ENCODE measurements at regions not wholly inside any gene's neighbourhood (a gene's known extent, or its start where the extent isn't known, plus 50 kb on each side); places are given as distances from the start of the nearest gene placed in this dataset.

GRCh38 chr6:45741437-45742171 is 274.1 kb downstream of the CLIC5 start:
- DNase-seq = no peak

GRCh38 chr6:45739058-45739457 is 276.6 kb downstream of the CLIC5 start:
- no peak for DNase-seq

GRCh38 chr6:45738057-45738455 is 277.6 kb downstream of the CLIC5 start:
- DNase-seq = no peak

- DNase-seq = no peak
Observed at GRCh38 chr6:45737331-45738056, 278.2 kb downstream of the CLIC5 start.

GRCh38 chr6:45736134-45736533 is 279.5 kb downstream of the CLIC5 start:
- no peak for DNase-seq

GRCh38 chr6:45732731-45733130 is 282.9 kb downstream of the CLIC5 start:
- DNase-seq = no peak

GRCh38 chr6:45730232-45730631 is 285.4 kb downstream of the CLIC5 start:
- no peak for DNase-seq

GRCh38 chr6:45728674-45729073 is 287.0 kb downstream of the CLIC5 start:
- DNase-seq = no peak

GRCh38 chr6:45727819-45728449 is 287.7 kb downstream of the CLIC5 start:
- no peak for DNase-seq

- no peak for DNase-seq
Observed at GRCh38 chr6:45727228-45727627, 288.4 kb downstream of the CLIC5 start.

- no peak for DNase-seq
Observed at GRCh38 chr6:45726444-45726843, 289.2 kb downstream of the CLIC5 start.

- DNase-seq = no peak
Observed at GRCh38 chr6:45724511-45724910, 291.1 kb downstream of the CLIC5 start.

- no peak for DNase-seq
Observed at GRCh38 chr6:45724027-45724426, 291.6 kb downstream of the CLIC5 start.

- no peak for DNase-seq
Observed at GRCh38 chr6:45722876-45723275, 292.8 kb downstream of the CLIC5 start.

- no peak for DNase-seq
Observed at GRCh38 chr6:45721665-45722064, 294.0 kb downstream of the CLIC5 start.

- DNase-seq = no peak
Observed at GRCh38 chr6:45718871-45719270, 296.8 kb downstream of the CLIC5 start.

GRCh38 chr6:45718131-45718530 is 297.5 kb downstream of the CLIC5 start:
- no peak for DNase-seq

GRCh38 chr6:45717715-45718114 is 297.9 kb downstream of the CLIC5 start:
- no peak for DNase-seq

- DNase-seq = no peak
Observed at GRCh38 chr6:45717027-45717426, 298.6 kb downstream of the CLIC5 start.

GRCh38 chr6:45715508-45715803 is 300.2 kb downstream of the CLIC5 start:
- DNase-seq = no peak

GRCh38 chr6:45714741-45715507 is 300.7 kb downstream of the CLIC5 start:
- peak; percentile 88 for DNase-seq

- DNase-seq = no peak
Observed at GRCh38 chr6:45714006-45714730, 301.5 kb downstream of the CLIC5 start.
